Omental fat pad (tissue), 3 donors: ENCODE measurements at regions not wholly inside any gene's neighbourhood (a gene's known extent, or its start where the extent isn't known, plus 50 kb on each side); places are given as distances from the start of the nearest gene placed in this dataset.

Experiments
- ATAC-seq: fragments of 150-250 bp; one replicate; pipeline ENCODE4 v1.9.1; 2016; ENCODE audit warnings: mild to moderate bottlenecking, moderate library complexity; ENCODE audit not compliant: low FRiP score
- DNase-seq: peaks from one replicate; pipeline ENCODE4 v3.0.0-alpha.2; 2019; ENCODE audit warnings: low spot score
- TF ChIP-seq, protein P1 (sequence below), 3 donors: fragments of 450-650 bp; IDR thresholded peaks; one replicate each; pipeline ENCODE4 v1.5.1; 2016 to 2017; ENCODE audit warnings: antibody characterized with exemption in 3 of 3, mild to moderate bottlenecking in 3 of 3, moderate library complexity in 2 of 3

DNA sequence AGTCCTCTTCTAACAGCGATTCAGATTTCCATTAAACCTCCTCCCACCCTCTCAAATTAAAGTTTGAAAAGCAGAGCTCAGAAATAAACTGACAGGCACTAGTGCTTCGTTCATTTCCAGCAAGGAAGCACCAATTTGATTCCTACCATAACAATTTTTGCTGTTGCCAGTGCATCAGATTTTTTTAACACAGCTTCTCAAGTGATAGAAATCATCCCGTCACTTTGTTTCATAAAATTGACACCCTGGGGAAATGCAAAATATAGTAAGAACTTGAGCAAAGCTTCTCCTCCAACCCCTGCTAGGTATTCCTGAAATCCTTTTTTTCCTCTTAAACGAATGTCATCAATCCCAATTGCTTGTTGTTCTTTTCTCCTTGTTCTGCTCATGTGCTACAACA, 332.1 kb downstream of the FOXG1 start:
- TF ChIP-seq, protein P1, sequence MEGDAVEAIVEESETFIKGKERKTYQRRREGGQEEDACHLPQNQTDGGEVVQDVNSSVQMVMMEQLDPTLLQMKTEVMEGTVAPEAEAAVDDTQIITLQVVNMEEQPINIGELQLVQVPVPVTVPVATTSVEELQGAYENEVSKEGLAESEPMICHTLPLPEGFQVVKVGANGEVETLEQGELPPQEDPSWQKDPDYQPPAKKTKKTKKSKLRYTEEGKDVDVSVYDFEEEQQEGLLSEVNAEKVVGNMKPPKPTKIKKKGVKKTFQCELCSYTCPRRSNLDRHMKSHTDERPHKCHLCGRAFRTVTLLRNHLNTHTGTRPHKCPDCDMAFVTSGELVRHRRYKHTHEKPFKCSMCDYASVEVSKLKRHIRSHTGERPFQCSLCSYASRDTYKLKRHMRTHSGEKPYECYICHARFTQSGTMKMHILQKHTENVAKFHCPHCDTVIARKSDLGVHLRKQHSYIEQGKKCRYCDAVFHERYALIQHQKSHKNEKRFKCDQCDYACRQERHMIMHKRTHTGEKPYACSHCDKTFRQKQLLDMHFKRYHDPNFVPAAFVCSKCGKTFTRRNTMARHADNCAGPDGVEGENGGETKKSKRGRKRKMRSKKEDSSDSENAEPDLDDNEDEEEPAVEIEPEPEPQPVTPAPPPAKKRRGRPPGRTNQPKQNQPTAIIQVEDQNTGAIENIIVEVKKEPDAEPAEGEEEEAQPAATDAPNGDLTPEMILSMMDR (IDR thresholded peaks at IDR 0.05), result no peak
- DNase-seq, result no peak
- no peak for ATAC-seq

DNA sequence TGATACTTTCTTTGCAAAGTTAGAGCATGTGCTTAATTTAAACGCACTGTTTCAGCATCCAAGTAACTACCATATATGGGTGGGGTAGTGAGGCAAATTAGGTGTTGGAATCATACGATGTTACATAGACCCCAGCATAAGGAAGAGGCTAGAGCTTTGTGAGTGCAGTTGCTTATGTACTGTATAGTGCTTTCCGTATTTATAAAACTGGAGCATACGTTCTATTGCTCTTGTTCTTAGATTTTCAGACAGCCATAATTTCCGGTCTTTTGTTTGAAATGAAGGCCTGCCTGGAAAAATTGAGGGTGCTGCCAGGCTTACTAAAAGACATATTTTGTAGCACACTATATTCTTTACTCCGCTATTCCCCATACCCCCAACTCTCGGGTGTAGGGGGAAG, 335.7 kb downstream of the FOXG1 start:
- DNase-seq, result no peak
- TF ChIP-seq, protein P1 (IDR thresholded peaks at IDR 0.05), result no peak
- no peak for ATAC-seq

DNA sequence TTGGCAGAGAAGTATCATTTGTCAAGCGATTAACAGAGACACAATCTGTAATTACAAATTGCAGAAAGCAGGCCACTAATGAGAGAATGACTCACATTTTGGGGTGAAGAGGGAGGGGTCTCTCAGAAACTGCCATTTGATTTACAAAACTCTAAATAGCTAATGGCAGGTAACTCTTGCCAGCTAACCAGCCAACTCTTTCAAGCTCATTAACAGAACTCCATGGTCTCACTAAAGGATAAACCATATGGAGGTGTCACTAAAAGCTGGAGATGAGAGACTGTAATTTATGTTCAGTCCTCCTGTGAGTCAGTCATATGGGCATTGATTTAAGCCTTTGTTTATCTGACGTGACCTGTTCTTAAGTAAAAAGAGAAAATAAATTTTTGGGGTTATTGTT, 336.4 kb downstream of the FOXG1 start:
- TF ChIP-seq, protein P1 (IDR thresholded peaks at IDR 0.05), result no peak
- DNase-seq (no peak), ATAC-seq (no peak)

DNA sequence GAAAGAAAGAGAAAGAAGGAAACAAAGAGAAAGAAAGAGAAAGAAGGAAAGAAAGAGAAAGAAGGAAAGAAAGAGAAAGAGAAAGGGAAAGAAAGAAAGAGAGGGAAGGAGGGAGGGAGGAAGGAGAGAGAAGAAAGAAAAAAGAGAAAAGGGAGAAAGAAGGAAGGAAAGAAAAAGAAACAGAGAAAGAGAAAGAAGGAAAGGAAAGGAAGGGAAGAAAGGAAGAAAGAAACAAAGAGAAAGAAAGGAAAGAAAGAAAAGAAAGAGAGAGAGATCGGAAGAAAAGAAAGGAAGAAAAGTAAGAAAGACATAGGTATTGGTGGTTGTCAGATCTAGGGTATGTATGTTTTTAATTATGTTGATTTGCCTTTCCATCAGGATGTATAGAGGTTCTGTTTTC, 342.3 kb downstream of the FOXG1 start:
- no peak for ATAC-seq
- no peak for DNase-seq
- TF ChIP-seq, protein P1 (IDR thresholded peaks at IDR 0.05), result no peak

DNA sequence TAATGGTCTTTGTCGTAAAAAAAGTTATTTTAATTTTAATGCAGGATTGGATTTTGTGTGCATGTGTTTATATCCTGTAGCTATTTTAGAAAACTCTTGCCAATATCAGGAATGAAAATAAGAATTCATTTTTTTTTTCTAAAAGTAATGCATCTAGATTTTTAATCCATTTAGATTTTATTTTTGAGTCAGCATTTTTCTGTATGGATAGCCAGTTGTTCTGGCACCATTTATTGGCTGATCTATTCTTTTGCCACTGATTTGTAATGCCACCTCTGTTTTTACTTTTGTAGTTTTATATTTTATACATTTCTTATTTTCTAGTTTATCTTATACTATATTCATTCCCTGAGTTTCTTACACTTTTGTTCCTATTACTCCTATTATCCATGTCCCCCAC, 343.0 kb downstream of the FOXG1 start:
- ATAC-seq (no peak), DNase-seq (no peak)
- TF ChIP-seq, protein P1 (IDR thresholded peaks at IDR 0.05), result no peak

DNA sequence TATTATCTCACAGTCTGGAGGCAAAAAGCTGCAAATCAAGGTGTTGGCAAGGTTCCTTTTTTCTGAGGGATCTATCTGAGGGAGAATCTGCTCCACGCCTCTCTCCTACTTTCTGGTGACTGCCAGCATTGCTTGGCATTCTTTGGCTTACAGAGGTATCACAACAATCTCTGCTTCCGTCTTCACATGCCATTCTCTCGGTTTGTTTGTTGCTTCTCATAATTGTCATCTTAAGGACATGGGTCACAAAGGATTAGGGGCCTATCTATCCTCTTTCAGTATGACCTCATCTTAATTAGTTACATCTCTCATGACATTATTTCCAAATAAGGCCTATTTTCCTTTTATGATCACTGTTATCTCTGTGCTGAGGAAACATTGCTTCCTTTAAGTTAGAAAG, 345.0 kb downstream of the FOXG1 start:
- no peak for DNase-seq
- ATAC-seq, result no peak
- TF ChIP-seq, protein P1 (IDR thresholded peaks at IDR 0.05), result no peak

DNA sequence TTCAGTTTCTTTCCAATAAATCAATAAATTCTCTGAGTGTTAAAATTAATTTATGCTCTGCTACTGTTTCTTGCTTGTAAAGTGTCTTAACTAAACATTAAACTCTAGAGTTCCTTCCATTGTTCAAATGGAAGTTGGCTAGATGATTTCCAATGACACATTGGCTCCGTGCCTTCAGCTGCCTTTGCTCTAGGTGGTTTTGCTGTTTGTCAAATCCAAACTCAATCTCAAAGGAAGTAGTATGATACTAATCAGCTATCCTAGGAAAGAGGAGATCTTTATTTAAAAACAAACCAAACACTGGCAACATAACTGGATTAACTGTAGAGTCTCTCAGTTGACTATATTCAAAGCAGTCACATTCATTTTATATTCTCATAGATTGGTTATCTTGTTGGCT, 356.4 kb downstream of the FOXG1 start:
- no peak for ATAC-seq
- TF ChIP-seq, protein P1 (IDR thresholded peaks at IDR 0.05), result no peak
- no peak for DNase-seq
